Adrenal gland (tissue), 5 donors: ENCODE measurements at regions not wholly inside any gene's neighbourhood (a gene's known extent, or its start where the extent isn't known, plus 50 kb on each side); places are given as distances from the start of the nearest gene placed in this dataset.

Experiments
- POLR2A ChIP-seq, 2 donors: fragments of 450-650 bp; IDR thresholded peaks; one replicate each; pipeline ENCODE4 v1.6.1; 2017; ENCODE audit warnings: antibody characterized with exemption in 2 of 2, mild to moderate bottlenecking in 2 of 2, moderate library complexity in 1 of 2
- TF ChIP-seq, protein P1 (sequence below), 6 experiments: fragments of 450-650 bp in 4 of 6; fragments of 200-600 bp in 2 of 6; sonication (generic) in 1 of 6; IDR thresholded peaks; 1 replicate in 5 of 6; 2 replicates in 1 of 6; pipeline versions ENCODE4 v1.5.1 to v1.8.0; 2016 to 2021; ENCODE audit warnings: antibody characterized with exemption in 6 of 6, mild to moderate bottlenecking in 2 of 6, moderate library complexity in 1 of 6
- donor health status: DM: no; HTN: no; CAD: no.

DNA sequence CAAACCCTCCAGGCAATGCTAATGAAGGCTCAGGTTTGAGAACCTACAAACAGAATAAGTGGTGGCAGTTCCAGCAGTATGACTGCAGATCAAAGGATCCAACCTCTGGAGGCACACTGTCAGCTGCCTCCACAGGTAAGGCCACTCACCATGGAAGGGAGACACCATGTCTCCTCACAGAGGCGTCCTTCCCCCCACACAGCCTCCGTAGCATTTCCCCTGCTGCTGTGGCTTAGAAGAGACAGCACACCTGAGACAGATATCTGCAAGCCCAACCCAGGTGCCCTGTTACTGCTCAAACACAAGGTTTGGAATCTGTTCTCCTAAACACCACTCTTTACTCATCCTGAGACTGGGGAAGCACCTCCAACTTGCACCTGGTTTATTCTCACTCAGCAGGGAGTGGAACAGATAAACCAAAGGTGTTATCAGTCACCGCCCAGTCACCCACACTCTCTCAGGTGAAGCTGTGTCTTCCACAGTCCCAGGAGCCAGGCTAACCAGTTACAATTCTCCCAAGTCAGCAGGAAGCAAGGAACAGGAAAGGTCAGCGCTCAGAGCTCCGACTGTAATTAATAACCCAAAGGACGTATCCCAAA is 311.2 kb downstream of the FOXO1 start:
- TF ChIP-seq POLR2A (IDR thresholded peaks at IDR 0.05), result no peak
- TF ChIP-seq, protein P1, sequence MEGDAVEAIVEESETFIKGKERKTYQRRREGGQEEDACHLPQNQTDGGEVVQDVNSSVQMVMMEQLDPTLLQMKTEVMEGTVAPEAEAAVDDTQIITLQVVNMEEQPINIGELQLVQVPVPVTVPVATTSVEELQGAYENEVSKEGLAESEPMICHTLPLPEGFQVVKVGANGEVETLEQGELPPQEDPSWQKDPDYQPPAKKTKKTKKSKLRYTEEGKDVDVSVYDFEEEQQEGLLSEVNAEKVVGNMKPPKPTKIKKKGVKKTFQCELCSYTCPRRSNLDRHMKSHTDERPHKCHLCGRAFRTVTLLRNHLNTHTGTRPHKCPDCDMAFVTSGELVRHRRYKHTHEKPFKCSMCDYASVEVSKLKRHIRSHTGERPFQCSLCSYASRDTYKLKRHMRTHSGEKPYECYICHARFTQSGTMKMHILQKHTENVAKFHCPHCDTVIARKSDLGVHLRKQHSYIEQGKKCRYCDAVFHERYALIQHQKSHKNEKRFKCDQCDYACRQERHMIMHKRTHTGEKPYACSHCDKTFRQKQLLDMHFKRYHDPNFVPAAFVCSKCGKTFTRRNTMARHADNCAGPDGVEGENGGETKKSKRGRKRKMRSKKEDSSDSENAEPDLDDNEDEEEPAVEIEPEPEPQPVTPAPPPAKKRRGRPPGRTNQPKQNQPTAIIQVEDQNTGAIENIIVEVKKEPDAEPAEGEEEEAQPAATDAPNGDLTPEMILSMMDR (IDR thresholded peaks at IDR 0.05), result no peak
